Activated T-cell treated with anti-CD3 and anti-CD28 coated beads, Interleukin-2, amount 50 U/mL, for 4 hours (primary cell): ENCODE measurements at regions not wholly inside any gene's neighbourhood (a gene's known extent, or its start where the extent isn't known, plus 50 kb on each side); places are given as distances from the start of the nearest gene placed in this dataset.
"Not testable (repeated sequence)": the region's sequence is repeated elsewhere in the genome, so short reads cannot be mapped to it uniquely, and the experiment has no call there.

ENCODE experiments used
- ATAC-seq, 2 donors: fragments of 200-7000 bp; cut with Tn5 transposase; one replicate each; pipeline ENCODE4 v1.10.0; 2021
- DNase-seq: peaks from one replicate; pipeline ENCODE4 v3.0.0-alpha.2; 2020
- H3K27me3 Mint-ChIP-seq: one replicate; pipeline ENCODE4 v1.8.0; 2021; ENCODE audit warnings: low read depth, mixed read lengths
- H3K36me3 Mint-ChIP-seq: one replicate; pipeline ENCODE4 v1.8.0; 2022; ENCODE audit warnings: mixed read lengths; ENCODE audit not compliant: insufficient read depth
- H3K4me1 Mint-ChIP-seq: one replicate; pipeline ENCODE4 v1.8.0; 2021; ENCODE audit warnings: low read depth, mixed read lengths
- H3K4me3 Mint-ChIP-seq: one replicate; pipeline ENCODE4 v1.8.0; 2021; ENCODE audit warnings: mild to moderate bottlenecking, moderate library complexity, mixed read lengths
- H3K9me3 Mint-ChIP-seq: one replicate; pipeline ENCODE4 v1.8.0; 2021; ENCODE audit warnings: mixed read lengths

DNA sequence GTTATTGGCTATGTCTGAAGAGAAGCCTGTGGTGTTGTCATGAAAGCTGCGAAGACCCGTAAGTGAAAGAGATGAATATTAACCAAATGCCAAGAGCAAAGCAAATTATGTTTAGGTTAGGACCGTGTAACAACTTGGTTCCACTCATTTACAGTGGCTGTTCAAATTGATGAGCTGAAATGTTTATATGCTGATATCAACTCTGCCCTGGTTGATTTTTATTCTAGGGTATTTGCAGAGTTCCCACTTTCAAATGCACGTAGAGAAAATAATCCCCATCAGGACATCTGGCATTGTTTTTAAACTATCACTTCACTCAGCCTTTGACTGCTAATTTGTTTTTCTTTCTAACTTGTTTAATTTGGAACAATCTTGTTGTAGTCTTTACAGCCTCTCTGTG lies 581.6 kb upstream of the ADAMTS5 start:
- no peaks in the 10 kb centered on the region for H3K4me1 Mint-ChIP-seq

GRCh38 chr21:27545754-27546349 lies 579.0 kb upstream of the ADAMTS5 start:
- ATAC-seq (no peak), DNase-seq (no peak)
- Mint-ChIP-seq H3K4me3 (no peak overlapping the region), H3K36me3 (no peaks in the 10 kb centered on the region), H3K9me3 (peaks cover 6% of the 10 kb centered on the region), H3K4me1 (no peaks in the 10 kb centered on the region), H3K27me3 (no peaks in the 10 kb centered on the region)

More for the DNA sequence above, 581.6 kb upstream of the ADAMTS5 start:
- no peak for DNase-seq
- Mint-ChIP-seq H3K9me3 (peaks cover 10% of the 10 kb centered on the region), H3K27me3 (no peaks in the 10 kb centered on the region), H3K36me3 (no peaks in the 10 kb centered on the region), H3K4me3 (no peak overlapping the region)
- ATAC-seq, result no peak

- H3K4me3 Mint-ChIP-seq, DNase-seq, H3K27me3 Mint-ChIP-seq, H3K36me3 Mint-ChIP-seq, ATAC-seq, H3K9me3 Mint-ChIP-seq, H3K4me1 Mint-ChIP-seq: not testable (repeated sequence)
Measured at GRCh38 chr21:27542126-27542525, 575.2 kb upstream of the ADAMTS5 start.

DNA sequence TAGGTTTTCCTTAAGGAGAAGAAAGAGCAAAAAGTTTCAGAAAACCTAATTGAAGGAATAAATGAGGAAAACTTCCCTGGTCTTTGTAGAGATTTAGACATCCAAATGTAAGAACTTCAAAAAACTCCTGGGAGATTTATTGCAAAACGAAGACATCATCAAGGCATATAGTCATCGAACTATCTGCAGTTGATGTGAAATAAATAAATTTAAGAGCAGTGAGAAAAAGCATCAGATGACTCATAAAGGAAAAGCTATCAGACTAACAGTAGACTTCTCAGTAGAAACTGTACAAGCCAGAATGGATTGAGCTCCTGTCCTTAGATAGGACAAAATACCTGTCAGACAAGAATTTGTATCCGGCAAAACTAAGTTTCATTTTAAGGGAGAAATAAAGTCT lies 569.4 kb upstream of the ADAMTS5 start:
- no peak for DNase-seq
- Mint-ChIP-seq H3K36me3 (no peaks in the 10 kb centered on the region), H3K4me3 (no peak overlapping the region), H3K4me1 (no peaks in the 10 kb centered on the region), H3K9me3 (peaks cover 6% of the 10 kb centered on the region), H3K27me3 (no peaks in the 10 kb centered on the region)
- no peak for ATAC-seq

GRCh38 chr21:27535188-27535587 lies 568.3 kb upstream of the ADAMTS5 start:
- Mint-ChIP-seq H3K4me1 (no peaks in the 10 kb centered on the region), H3K27me3 (no peaks in the 10 kb centered on the region), H3K9me3 (peaks cover 6% of the 10 kb centered on the region), H3K36me3 (no peaks in the 10 kb centered on the region), H3K4me3 (no peak overlapping the region)
- ATAC-seq (no peak), DNase-seq (no peak)

DNA sequence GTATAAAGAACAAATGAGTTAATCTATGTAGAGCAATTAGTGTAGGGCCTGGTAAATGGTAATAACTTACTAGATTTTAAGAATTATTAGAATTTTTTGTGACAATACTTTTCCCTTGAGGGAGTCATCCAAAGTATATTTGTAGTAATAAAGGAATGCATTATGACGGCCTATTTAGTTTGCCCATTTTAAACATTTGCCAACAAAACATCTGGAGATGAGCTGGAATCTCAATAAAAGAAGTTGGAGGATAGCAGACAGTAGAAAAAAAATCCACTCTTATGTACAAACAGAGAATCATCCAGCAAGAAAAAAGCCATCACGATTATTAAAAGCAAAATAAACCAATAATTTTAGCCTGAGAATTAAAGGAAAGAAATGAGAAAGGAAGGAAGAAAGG lies 567.3 kb upstream of the ADAMTS5 start:
- H3K36me3 Mint-ChIP-seq, result no peaks in the 10 kb centered on the region

GRCh38 chr21:27532076-27532475 lies 565.2 kb upstream of the ADAMTS5 start:
- H3K4me3 Mint-ChIP-seq, result no peak overlapping the region
- ATAC-seq (no peak), DNase-seq (no peak)
- no peaks in the 10 kb centered on the region for H3K27me3 Mint-ChIP-seq
- no peaks in the 10 kb centered on the region for H3K4me1 Mint-ChIP-seq
- H3K9me3 Mint-ChIP-seq, result peaks cover 3% of the 10 kb centered on the region
- no peaks in the 10 kb centered on the region for H3K36me3 Mint-ChIP-seq

More for the DNA sequence above, 567.3 kb upstream of the ADAMTS5 start:
- DNase-seq (no peak), ATAC-seq (no peak)
- Mint-ChIP-seq H3K4me3 (no peak overlapping the region), H3K9me3 (peaks cover 6% of the 10 kb centered on the region), H3K4me1 (no peaks in the 10 kb centered on the region), H3K27me3 (no peaks in the 10 kb centered on the region)

DNA sequence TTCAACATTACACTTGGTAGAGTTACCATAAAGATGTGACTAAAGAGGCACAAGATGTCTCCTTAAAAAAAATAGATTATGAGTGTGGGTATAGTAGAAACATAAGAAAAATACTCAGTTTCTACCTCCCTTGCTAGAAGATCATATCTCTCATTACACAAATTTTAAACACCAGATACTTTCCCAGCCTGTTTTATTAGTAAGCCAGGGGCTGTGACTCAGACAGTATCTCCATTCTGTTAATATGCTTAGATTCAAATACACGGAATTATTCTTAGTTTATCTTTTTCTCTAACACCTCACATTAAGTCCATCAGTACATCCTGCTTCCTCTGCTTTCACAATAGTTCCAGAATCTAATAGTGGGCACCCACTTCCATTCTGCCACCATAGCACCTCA lies 561.8 kb upstream of the ADAMTS5 start:
- Mint-ChIP-seq H3K4me3 (no peak overlapping the region), H3K36me3 (no peaks in the 10 kb centered on the region), H3K27me3 (no peaks in the 10 kb centered on the region), H3K9me3 (no peaks in the 10 kb centered on the region), H3K4me1 (no peaks in the 10 kb centered on the region)
- ATAC-seq, result no peak
- DNase-seq, result no peak

DNA sequence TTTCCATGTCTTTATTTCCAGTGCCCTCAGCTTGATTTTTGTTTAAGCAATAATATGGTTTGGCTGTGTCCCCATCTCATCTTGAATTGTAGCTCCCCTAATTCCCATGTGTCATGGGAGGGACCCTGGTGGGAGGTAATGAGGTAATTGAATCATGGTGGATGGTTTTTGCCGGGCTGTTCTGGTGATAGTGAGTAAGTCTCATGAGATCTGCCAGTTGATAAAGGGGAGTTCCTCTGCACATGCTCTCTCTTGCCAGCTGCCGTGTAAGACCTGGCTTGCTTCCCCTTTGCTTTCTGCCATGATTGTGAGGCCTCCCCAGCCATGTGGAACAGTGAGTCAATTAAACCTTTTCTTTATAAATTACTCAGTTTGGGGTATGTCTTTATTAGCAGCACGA lies 559.6 kb upstream of the ADAMTS5 start:
- Mint-ChIP-seq H3K36me3 (no peaks in the 10 kb centered on the region), H3K27me3 (no peaks in the 10 kb centered on the region), H3K4me1 (no peaks in the 10 kb centered on the region), H3K9me3 (no peaks in the 10 kb centered on the region), H3K4me3 (no peak overlapping the region)
- no peak for DNase-seq
- ATAC-seq, result no peak

DNA sequence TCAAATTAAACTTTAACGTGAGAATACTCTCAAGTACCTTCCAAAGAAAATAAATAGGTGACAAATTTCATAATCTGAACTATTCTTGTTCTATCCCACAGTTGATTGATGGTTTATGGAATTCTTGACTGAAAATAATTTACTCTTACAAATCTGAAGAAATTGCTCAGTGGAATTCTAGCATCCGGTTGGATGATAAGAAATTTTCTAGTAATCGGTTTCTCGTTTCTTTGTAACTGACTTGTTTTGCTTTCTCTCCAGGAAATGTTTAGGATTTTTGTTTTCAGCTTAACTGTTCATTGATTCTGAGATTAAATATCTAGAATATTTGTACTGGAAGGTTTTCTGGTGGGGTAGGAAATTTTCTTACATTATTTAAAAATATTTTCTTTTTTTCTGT lies 558.9 kb upstream of the ADAMTS5 start:
- H3K9me3 Mint-ChIP-seq, result no peaks in the 10 kb centered on the region
- ATAC-seq, result no peak
- H3K27me3 Mint-ChIP-seq, result no peaks in the 10 kb centered on the region
- H3K4me3 Mint-ChIP-seq, result no peak overlapping the region
- no peak for DNase-seq
- H3K4me1 Mint-ChIP-seq, result no peaks in the 10 kb centered on the region
- H3K36me3 Mint-ChIP-seq, result no peaks in the 10 kb centered on the region

GRCh38 chr21:27519361-27519760 lies 552.5 kb upstream of the ADAMTS5 start:
- no peaks in the 10 kb centered on the region for H3K27me3 Mint-ChIP-seq
- no peaks in the 10 kb centered on the region for H3K4me1 Mint-ChIP-seq
- DNase-seq, result no peak
- H3K9me3 Mint-ChIP-seq, result peaks cover 7% of the 10 kb centered on the region
- no peak for ATAC-seq
- H3K36me3 Mint-ChIP-seq, result no peaks in the 10 kb centered on the region
- H3K4me3 Mint-ChIP-seq, result no peak overlapping the region

DNA sequence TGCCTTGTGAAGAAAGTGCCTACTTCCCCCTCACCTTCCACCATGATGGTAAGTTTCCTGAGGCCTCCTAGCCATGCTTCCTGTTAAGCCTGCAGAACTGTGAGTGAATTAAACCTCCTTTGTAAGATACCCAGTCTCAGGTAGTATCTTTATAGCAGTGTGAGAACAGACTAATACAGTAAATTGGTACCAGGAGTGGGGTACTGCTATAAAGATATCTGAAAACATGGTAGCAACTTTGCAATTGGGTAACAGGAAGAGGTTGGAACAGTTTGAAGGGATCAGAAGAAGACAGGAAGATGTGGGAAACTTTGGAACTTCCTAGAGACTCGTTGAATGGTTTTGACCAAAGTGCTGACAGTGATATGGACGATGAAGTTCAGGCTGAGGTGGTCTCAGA lies 550.3 kb upstream of the ADAMTS5 start:
- H3K4me3 Mint-ChIP-seq, H3K4me1 Mint-ChIP-seq, DNase-seq, ATAC-seq, H3K27me3 Mint-ChIP-seq, H3K36me3 Mint-ChIP-seq: not testable (repeated sequence)
- H3K9me3 Mint-ChIP-seq, result peaks cover 10% of the 10 kb centered on the region

DNA sequence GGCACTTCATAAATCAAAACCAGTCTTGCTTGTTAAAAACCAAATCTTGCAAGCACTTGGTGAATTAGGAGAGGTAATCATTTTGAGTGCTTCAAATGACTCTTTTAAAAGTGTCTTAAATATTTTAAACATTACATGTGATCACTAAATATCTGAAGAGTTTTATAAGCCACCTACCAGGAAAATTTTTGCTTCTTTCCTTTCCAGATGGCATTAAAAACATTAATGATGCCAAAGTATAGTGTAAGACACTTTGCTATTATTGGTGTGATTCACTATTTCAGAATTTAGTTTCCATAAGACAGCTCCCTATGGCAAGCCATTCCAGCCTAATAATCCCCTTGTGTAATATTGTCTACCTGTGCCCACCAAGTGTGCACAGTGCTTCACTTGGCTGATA lies 548.8 kb upstream of the ADAMTS5 start:
- no peak for ATAC-seq
- H3K4me1 Mint-ChIP-seq, result no peaks in the 10 kb centered on the region
- no peak overlapping the region for H3K4me3 Mint-ChIP-seq
- no peak for DNase-seq
- peaks cover 10% of the 10 kb centered on the region for H3K9me3 Mint-ChIP-seq
- no peaks in the 10 kb centered on the region for H3K27me3 Mint-ChIP-seq
- H3K36me3 Mint-ChIP-seq, result no peaks in the 10 kb centered on the region

DNA sequence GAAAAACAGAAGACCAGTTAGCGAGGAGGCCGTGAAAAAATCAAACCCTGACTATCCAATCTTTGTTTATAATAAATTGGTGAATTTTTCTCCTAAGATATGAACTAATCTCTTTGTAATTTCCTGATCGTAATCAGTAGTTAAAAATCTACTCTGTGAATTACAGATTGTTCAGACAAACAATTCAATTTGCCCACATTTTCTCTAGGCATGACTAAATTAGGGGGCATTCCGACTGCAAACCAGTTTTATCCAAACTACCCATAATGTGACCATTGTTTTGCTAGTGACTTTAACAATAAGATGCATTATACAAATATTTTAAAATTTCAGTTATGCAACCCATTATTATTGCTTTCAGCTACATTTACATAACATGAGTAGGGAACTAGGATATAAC lies 546.9 kb upstream of the ADAMTS5 start:
- H3K36me3 Mint-ChIP-seq, result no peaks in the 10 kb centered on the region
- no peaks in the 10 kb centered on the region for H3K27me3 Mint-ChIP-seq
- peaks cover 10% of the 10 kb centered on the region for H3K9me3 Mint-ChIP-seq
- ATAC-seq, result no peak
- H3K4me3 Mint-ChIP-seq, result no peak overlapping the region
- no peak for DNase-seq
- no peaks in the 10 kb centered on the region for H3K4me1 Mint-ChIP-seq

GRCh38 chr21:27513016-27513415 lies 546.1 kb upstream of the ADAMTS5 start:
- no peak for ATAC-seq
- Mint-ChIP-seq H3K4me3 (no peak overlapping the region), H3K4me1 (no peaks in the 10 kb centered on the region), H3K27me3 (no peaks in the 10 kb centered on the region), H3K9me3 (peaks cover 10% of the 10 kb centered on the region), H3K36me3 (no peaks in the 10 kb centered on the region)
- no peak for DNase-seq

- H3K4me3 Mint-ChIP-seq, result no peak overlapping the region
- H3K27me3 Mint-ChIP-seq, result no peaks in the 10 kb centered on the region
- no peaks in the 10 kb centered on the region for H3K4me1 Mint-ChIP-seq
- no peaks in the 10 kb centered on the region for H3K36me3 Mint-ChIP-seq
- DNase-seq (no peak), ATAC-seq (no peak)
- H3K9me3 Mint-ChIP-seq, result peaks cover 3% of the 10 kb centered on the region
Measured at GRCh38 chr21:27511233-27511632, 544.3 kb upstream of the ADAMTS5 start.
